RKO (cell line): ENCODE measurements at regions not wholly inside any gene's neighbourhood (a gene's known extent, or its start where the extent isn't known, plus 50 kb on each side); places are given as distances from the start of the nearest gene placed in this dataset.

Experiments used
- DNase-seq: peaks from one replicate; pipeline ENCODE4 v3.0.0-alpha.2; 2016; ENCODE audit warnings: low spot score

GRCh38 chr10:62926407-62926806, 110.2 kb upstream of the EGR2 start:
- no peak for DNase-seq

GRCh38 chr10:62924344-62924748, 108.2 kb upstream of the EGR2 start:
- DNase-seq: no peak

- DNase-seq: no peak
Measured at GRCh38 chr10:62919776-62920175, 103.6 kb upstream of the EGR2 start.

DNA sequence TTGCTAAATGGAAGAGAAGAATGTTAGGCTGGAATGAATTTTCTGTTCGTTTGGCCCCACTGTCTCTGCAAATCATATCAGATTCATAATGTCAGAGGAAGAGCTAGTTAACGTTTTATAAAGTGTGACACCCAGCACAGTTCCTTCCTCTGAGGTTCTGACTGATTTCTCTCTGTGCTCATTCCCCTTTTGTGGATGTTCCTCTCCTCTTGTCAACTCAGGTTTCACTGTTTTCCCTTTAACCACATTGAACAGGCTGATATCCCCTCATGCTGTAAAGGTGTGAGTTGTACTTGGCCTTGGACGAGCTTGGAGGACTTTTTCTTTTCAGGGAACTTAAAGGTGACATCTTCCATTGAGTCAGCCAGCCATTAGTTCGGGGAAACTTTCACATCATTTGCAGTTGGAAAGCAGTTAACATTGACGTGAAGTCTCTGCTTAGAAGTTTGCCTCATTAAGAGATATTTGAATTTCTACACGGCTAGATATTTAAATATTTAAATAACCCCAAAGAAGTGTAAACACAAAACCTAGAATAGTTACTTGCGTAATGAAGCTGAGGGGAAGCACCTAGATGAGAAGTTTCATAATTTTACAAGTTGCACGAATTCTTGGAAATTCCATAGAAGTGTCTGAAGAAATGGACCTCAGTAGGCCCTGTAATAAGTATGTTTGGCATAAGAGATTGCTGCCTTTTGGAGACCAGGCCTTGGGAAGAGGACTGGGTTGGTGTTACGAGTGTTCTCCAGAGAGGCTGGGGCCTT, 101.5 kb upstream of the EGR2 start:
- DNase-seq: no peak

DNA sequence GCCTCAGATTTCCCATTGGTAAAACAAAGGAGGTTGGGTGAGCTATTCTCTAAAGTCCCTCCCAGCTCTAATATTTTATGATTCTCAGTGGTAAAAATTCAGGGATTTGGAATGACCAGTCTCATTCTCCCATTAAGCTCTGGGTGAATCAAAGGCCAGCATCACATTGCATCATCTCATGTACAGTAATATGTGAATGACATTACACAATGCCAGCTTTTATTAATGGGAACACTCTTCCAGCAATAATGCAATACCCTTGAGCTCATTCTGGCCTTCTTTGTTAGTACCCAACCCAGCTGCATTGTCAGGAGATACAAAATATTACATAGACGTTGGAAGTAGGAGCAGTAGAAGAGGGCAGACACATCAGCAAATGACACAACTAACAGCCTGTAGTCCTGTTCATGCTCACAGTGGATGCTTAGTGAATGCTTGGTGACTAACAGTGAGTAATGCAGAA, 100.0 kb upstream of the EGR2 start:
- DNase-seq: peak; percentile 28

DNA sequence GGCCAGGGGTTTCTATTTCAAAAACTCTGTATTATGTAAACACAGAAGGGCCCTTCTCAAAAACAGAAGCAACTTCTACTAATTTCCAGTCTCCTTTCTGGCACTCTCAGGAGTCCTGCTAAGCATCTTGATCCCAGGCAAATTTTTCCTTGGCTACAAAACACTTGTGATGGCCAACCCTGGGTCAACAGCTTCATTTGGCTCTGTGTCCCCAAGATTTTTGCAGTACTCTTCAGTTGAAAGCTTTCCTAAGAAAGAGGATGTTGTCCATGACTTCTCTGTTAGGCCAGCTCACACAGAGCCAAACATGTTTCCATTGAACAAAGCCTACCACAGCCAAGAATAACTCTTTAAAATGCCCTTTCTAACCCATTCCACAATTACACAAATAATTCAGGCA, 99.0 kb upstream of the EGR2 start:
- DNase-seq: no peak

GRCh38 chr10:62912086-62912485, 95.9 kb upstream of the EGR2 start:
- no peak for DNase-seq

- DNase-seq: no peak
Measured at GRCh38 chr10:62911210-62911963, 95.2 kb upstream of the EGR2 start.

- DNase-seq: no peak
Measured at GRCh38 chr10:62907470-62908212, 91.5 kb upstream of the EGR2 start.

DNA sequence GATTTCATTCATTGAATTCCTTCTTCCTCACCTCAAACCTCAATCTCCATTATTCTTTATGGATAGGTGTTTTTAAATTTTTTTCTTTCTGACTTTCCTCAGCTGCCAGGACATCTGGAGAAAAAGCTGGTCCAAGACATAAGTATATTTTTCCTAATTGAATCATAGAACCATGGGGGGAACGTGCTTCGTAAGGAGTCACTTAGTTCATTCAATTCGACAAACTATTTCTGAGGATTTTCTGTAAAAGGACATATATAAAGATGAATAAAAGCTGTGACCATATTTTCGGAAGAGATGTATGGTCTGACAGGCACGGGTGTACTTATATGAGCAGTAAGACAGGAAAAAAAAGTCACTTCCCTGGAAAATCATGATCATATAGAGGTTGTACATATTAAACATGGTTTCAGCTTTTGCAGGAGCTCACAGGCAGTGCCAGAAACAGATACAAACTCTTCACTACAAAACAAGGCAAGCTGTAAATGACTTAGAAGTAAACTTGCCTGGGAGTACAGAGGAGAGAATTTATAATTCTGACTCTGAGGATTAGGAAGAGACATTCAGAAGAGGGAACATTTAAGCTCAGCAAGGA, 88.2 kb upstream of the EGR2 start:
- no peak for DNase-seq

DNA sequence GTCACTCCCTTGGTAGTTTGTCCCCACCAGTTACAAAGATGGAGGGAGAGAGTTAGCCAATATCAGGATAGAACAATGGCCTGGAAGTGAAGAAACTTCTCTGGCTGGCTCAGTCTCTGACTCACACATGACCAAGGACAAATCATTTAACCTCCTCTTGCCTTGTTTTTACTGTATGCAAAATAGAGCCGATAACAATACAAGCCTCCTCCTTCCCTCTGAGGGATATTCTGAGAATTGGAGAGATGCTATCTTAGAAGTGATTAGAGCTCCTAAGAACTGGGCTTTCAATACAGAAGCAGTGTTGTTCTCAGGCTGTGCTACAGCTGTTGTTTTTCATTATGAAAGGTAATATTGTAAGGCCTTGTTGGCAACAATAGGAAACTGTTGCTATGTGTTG, 87.7 kb upstream of the EGR2 start:
- DNase-seq: no peak

GRCh38 chr10:62900829-62901571, 84.8 kb upstream of the EGR2 start:
- DNase-seq: no peak

- DNase-seq: no peak
Measured at GRCh38 chr10:62899311-62899710, 83.1 kb upstream of the EGR2 start.

- no peak for DNase-seq
Measured at GRCh38 chr10:62895063-62895462, 78.9 kb upstream of the EGR2 start.

GRCh38 chr10:62894156-62894555, 78.0 kb upstream of the EGR2 start:
- no peak for DNase-seq

DNA sequence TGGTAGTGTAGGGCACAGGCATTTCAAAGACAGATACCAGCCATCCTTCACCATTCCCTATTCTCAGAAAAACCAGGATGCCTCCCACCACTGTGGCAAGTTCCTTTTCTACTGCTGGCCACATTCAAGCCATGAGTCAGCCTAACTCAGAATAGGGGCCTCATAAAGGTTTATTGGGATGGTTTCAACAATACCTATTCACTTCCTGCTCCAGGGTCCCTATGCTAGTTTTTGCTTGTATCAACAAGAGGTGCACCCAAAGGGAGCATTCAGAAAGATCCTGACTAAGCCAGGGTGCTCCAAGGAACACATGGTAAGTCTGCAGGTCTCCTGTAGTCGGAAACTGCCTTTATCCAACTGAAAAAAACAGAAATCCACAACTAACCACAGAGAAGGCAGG, 76.9 kb upstream of the EGR2 start:
- DNase-seq: no peak

DNA sequence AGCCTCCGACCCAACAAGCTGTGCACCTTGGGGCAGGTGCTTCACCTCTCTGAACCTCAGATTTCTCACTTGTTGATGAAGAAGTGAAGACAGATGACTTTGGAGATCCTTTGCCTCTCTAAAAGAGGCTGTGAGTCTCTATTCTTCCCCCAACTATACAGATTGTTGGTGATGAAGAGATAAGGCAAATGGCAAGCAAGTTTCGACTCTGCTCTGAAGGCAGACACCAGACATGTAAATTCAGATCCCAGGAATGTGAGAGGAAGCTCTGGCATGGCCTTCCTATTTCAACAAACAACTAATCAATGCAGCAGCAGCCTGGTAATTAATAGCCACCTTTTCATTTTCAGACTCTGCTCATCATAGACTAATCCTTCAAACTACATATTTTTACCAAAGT, 74.2 kb upstream of the EGR2 start:
- DNase-seq: no peak

DNA sequence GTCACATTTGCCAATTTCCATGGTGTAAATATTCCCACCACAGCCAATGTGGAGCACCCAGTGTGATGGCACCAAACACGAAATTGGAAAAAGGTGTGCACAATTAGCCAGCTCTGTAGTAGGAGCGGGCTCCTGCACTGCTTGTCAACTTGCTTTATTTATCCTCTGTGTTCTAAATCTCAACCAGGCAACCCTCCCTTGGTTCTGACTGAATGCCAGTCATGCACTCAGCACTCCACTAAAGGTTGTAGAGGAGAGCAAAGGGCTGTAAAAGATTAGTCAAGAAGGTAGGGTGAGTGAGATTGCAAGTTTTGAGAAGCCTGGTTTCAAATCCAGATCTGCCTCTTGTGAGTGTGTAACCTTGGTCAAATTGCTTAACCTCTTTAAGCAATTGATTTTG, 71.5 kb upstream of the EGR2 start:
- DNase-seq: no peak

DNA sequence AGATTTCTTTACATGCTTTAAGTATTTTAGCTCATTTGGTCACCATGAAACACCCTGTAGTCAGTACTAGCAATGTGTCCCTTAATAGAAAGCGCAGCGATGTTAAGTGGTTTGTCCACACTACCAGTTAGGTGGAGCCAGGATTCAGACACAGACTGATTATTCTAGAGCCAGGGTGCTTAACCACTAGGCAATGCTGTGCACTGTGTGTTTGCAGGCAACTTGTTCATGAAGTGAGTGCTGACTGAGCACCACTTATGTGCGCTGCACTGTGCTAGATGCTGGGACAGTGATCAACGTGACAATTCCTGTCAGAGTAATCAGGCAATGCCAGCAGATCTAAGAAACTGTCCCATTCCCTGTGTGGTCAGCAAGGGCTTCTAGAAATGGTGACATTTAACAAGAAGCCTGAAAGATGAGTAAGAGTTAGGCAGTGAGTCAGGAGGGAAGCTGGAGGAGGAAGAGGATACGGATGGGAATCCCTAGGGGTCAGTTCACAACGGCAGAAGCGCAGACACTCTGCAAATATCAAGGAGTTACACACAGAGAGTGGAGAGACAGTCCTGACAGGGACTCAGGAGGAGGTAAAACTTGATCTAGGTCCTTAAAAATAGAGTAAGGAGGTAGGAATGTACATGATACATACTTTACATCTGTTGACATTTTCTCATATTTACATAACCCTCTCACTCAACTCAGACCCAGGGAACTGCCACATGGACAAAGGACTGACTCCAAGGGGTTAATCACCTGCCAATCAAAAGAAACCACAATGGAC, 69.7 kb upstream of the EGR2 start:
- peak; percentile 10 for DNase-seq

- no peak for DNase-seq
Measured at GRCh38 chr10:62880162-62880561, 64.0 kb upstream of the EGR2 start.

DNA sequence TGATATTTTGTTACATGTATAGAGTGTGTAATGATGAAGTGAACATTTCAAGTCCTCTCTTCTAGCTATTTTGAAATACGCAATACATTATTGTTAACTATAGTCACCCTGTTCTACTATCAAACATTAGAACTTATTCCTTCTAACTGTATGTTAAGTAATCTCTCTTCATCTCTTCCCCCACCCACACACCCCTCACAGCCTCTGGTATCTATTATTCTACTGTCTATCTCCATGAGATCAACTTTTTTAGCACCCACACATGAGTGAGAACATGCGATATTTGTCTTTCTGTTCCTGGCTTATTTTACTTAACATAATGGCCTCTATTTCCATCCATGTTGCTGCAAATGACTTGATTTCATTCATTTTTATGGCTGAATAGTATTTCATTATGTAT, 57.7 kb upstream of the EGR2 start:
- no peak for DNase-seq
